ENCODE measurements at regions not wholly inside any gene's neighbourhood (a gene's known extent, or its start where the extent isn't known, plus 50 kb on each side); places are given as distances from the start of the nearest gene placed in this dataset.

DNA sequence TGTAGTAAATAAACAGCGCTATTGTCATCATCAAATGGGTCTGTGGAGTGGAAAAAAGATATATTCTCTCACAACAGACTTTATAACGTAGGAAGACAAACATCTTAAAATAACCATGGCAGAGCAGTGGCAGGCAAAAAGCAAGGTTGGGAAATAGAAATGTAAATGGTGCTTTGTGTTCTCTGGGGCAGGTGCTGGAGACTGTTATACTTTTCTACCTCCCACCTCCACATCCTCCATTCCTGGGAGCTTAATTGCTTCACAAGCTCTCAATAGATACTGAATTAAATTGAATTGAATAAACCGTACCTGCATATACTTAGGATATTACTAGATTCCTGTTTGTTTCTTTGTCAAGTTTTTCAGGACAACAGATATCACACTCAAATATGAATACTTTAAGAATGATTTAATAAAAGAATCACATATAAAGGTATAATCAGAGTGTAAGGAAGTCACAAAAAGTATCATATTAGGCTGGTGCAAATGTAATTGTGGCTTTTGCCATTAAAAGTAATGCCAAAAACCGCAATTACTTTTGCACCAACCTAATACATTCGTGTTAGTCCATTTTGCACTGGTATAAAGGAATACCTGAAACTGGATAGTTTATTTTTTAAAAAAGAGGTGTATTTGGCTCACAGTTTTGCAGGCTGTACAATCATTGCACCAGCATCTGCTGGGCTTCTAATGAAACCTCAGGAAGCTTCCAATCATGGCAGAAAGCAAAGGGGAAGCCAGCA, 367.3 kb downstream of the GRIA2 start:
- TF ChIP-seq POLR2A (IDR thresholded peaks at IDR 0.05; ENCODE audit: low read depth, low read length): no peak
- DNase-seq (ENCODE audit: insufficient read length, low spot score) (no peak), FAIRE-seq (no peak)

GRCh38 chr4:157582141-157582540, 361.6 kb downstream of the GRIA2 start:
- no peak for TF ChIP-seq POLR2A (IDR thresholded peaks at IDR 0.05; ENCODE audit: low read depth, low read length)
- FAIRE-seq: no peak
- DNase-seq (ENCODE audit: insufficient read length, low spot score): no peak

DNA sequence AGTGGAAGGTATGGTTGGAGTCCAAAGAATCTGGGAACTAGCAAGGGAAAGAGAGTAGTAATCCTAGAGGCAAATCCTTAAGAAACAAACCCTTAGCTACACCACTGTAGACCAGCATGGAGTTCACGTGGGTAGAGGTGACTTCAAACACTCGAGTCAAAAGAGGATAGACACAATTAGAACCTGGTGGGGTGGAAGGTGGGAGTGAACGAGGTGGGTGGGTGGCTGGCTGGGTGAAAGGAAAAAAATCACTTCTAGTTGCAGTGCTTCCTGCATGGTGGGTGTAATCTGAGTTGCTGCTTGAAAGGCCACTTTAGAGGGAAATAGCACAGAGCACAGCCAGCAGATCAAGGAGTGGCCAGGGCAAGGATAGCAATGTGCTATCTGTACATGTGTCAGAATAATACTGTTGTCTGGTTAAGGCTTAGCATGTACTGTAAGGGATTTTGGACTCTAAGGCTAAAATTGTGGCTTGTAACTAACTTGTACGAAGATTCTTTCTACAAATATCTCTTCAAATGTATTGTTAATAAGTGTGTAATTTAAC, 356.2 kb downstream of the GRIA2 start:
- FAIRE-seq: no peak
- no peak for DNase-seq (ENCODE audit: insufficient read length, low spot score)
- no peak for TF ChIP-seq POLR2A (IDR thresholded peaks at IDR 0.05; ENCODE audit: low read depth, low read length)

DNA sequence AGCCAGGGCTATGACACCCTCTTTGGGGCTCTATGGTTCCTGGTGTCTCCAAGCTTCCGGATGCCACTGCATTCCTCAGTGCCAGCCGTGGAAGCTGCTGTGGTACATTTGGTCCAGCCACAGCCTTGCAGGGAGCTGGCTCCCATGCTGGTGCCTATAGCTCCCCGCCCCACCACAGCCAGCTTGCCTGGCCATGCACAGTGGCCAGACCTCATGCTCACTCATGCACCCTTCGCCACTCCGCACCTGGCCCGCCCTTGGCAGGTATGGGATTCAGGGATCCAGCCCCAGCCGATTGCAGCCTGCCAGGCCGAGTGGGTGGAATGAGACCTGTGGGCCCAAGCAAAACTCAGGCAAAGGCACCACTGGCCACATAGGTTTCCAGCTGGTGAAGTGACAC, 354.8 kb downstream of the GRIA2 start:
- DNase-seq (ENCODE audit: insufficient read length, low spot score): no peak
- FAIRE-seq: no peak
- no peak for TF ChIP-seq POLR2A (IDR thresholded peaks at IDR 0.05; ENCODE audit: low read depth, low read length)

- no peak for DNase-seq (ENCODE audit: insufficient read length, low spot score)
- TF ChIP-seq POLR2A (IDR thresholded peaks at IDR 0.05; ENCODE audit: low read depth, low read length): no peak
- FAIRE-seq: no peak
These were observed 354.1 kb downstream of the GRIA2 start for GRCh38 chr4:157574606-157575005.

DNA sequence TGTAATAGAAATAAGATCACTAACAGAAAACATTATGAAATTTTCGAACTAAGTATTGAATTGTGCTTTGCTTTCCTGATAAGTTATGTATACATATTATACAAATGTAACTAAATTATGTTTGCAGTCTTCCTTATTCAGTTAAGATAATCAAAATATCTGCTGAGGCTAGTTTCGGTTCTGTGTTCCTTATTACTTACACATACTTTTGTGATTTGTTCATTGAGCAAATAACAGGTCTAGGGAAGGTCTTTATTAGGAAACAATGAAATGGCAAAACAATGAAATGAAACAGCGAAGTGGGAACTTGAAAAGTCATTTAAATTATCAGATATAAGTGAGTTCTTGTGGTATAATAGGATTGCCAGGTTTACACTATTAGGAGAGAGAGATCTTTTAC, 352.4 kb downstream of the GRIA2 start:
- no peak for TF ChIP-seq POLR2A (IDR thresholded peaks at IDR 0.05; ENCODE audit: low read depth, low read length)
- DNase-seq (ENCODE audit: insufficient read length, low spot score): no peak
- no peak for FAIRE-seq

- DNase-seq (ENCODE audit: insufficient read length, low spot score): no peak
- no peak for TF ChIP-seq POLR2A (IDR thresholded peaks at IDR 0.05; ENCODE audit: low read depth, low read length)
- FAIRE-seq: no peak
These were observed 351.8 kb downstream of the GRIA2 start for GRCh38 chr4:157572284-157572683.

- FAIRE-seq (no peak), DNase-seq (ENCODE audit: insufficient read length, low spot score) (no peak)
- TF ChIP-seq POLR2A (IDR thresholded peaks at IDR 0.05; ENCODE audit: low read depth, low read length): no peak
These were observed 344.2 kb downstream of the GRIA2 start for GRCh38 chr4:157564771-157565170.

- no peak for FAIRE-seq
- TF ChIP-seq POLR2A (IDR thresholded peaks at IDR 0.05; ENCODE audit: low read depth, low read length): no peak
- DNase-seq (ENCODE audit: insufficient read length, low spot score): no peak
These were observed 343.7 kb downstream of the GRIA2 start for GRCh38 chr4:157564218-157564617.

DNA sequence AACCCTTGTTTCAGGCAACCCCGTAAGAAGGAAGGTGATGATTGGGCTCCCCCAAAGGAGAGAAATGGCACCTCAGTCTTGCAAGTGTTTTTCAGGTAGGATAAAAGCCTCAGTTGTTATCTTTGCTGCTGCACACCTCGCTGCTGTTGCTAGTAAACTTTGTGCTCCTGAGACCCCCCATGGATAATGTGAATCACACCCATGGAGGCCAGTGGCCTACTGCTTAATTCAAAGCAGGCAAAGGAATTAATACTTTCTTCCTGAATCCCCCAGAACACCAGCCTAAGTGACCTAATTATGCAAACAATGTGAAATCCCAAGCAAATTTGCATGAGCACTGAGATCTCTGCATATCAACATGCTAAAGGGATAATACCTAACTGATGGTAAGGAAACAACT, 337.5 kb downstream of the GRIA2 start:
- no peak for FAIRE-seq
- DNase-seq (ENCODE audit: insufficient read length, low spot score): no peak
- TF ChIP-seq POLR2A (IDR thresholded peaks at IDR 0.05; ENCODE audit: low read depth, low read length): no peak

GRCh38 chr4:157550028-157550427, 329.5 kb downstream of the GRIA2 start:
- DNase-seq (ENCODE audit: insufficient read length, low spot score) (no peak), FAIRE-seq (no peak)
- no peak for TF ChIP-seq POLR2A (IDR thresholded peaks at IDR 0.05; ENCODE audit: low read depth, low read length)

DNA sequence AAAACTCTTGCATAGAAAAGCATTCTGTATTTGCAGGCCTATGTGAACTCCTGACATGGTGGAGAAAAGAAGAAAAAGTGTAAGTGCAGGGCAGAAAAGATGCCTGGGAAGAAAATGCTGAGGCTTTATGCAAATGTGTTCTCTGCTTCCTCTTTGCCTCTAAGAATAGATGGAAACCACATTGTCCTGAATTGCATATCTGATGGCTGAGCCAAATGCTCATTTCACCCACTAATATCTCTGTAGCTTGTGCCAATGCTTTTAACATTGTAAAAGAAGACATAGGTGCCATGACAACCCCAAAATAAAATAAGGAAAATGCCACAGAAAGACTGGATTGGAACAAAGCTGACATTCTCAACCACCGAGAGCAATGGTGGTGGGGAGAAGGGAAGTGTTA, 307.4 kb downstream of the GRIA2 start:
- no peak for FAIRE-seq
- no peak for DNase-seq (ENCODE audit: insufficient read length, low spot score)
- TF ChIP-seq POLR2A (IDR thresholded peaks at IDR 0.05; ENCODE audit: low read depth, low read length): no peak

- DNase-seq (ENCODE audit: insufficient read length, low spot score) (no peak), FAIRE-seq (no peak)
- TF ChIP-seq POLR2A (IDR thresholded peaks at IDR 0.05; ENCODE audit: low read depth, low read length): no peak
These were observed 301.4 kb downstream of the GRIA2 start for GRCh38 chr4:157521906-157522305.

DNA sequence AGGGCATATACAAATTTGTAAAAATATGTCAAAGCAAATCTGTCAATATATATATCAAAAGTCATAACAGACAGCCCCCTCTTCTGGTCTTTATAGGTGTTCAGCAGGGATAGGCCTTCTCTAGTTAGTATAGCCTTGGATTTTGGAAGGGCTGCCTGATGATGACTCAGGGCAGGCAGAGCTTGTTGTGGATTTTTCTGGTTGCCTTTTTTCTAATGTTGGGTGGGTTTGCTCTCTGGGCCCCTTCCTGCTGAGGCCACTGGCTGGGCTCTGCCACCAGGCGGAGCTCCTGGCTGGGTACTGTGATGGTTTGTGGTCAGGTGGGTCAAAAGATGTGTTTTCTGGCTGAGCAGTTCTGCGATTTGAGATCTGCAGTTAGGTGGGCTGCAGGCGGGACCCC, 294.2 kb downstream of the GRIA2 start:
- FAIRE-seq: no peak
- no peak for TF ChIP-seq POLR2A (IDR thresholded peaks at IDR 0.05; ENCODE audit: low read depth, low read length)
- DNase-seq (ENCODE audit: insufficient read length, low spot score): no peak

DNA sequence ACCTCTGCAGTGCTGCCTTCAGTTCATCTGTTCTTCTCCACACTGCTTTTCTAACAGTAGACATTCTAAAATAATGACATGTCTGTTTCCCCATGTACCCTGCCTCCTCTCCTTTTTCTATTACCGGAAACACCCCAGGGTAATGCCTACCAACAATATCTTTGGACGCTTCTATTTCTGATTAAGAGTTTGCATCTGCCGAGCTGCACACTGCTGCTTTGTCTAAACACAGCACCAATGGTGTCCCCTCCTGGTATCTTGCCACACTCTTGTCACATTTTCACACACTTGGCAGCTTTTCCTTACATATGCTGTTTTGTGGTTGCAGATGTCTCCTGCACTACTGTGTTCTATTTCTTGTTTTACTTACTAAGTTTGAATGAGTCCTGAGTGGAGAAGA, 288.8 kb downstream of the GRIA2 start:
- TF ChIP-seq POLR2A (IDR thresholded peaks at IDR 0.05; ENCODE audit: low read depth, low read length): no peak
- DNase-seq (ENCODE audit: insufficient read length, low spot score): no peak
- FAIRE-seq: no peak

Measured in H54 (cell line).